ENCODE measurements at regions not wholly inside any gene's neighbourhood (a gene's known extent, or its start where the extent isn't known, plus 50 kb on each side); places are given as distances from the start of the nearest gene placed in this dataset.
"Not testable (repeated sequence)": the region's sequence is repeated elsewhere in the genome, so short reads cannot be mapped to it uniquely, and the experiment has no call there.

DNA sequence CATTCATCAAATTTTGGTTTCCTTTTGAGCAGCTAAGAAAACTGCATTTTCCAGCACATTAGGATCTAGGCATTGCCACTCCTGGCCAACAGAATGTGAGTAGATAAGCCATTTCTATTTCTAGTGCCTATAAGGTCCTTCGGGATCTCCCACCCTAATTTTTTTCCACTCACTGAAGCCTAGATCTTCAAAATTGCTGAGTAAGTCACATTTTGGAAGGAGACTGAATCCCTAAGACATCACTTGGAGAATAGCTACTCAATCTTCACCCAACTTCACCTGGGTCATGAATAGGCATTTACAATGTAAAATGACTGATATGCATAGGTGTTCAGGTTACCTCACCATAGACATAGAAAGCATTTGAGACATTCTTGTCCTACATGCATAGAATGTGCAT, 548.1 kb upstream of the GYPC start:
- H3K27ac ChIP-seq: no peak overlapping the region

DNA sequence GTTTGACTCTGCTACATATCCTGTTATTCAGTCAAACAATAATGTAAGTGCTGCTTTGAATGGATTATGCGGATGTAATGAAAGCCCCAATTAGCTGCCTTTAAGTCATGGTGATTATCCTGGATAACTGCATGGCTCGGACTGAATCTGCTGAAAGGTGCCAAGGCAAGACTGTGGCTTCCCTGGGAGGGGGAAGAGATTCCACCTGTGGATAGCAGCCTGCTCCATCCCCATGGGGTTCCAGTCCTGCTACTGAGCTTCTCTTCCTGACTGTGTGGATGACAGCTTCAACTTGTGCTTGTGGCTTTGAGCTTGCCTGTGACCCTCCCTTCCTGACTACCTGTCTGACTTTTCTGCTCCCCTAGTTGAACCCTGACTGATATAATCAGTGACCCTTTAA, 540.0 kb upstream of the GYPC start:
- H3K27ac ChIP-seq: no peak overlapping the region
- TF ChIP-seq ZFX (IDR thresholded peaks at IDR 0.05; ENCODE audit: borderline replicate concordance): no peak
- TF ChIP-seq, protein P1, sequence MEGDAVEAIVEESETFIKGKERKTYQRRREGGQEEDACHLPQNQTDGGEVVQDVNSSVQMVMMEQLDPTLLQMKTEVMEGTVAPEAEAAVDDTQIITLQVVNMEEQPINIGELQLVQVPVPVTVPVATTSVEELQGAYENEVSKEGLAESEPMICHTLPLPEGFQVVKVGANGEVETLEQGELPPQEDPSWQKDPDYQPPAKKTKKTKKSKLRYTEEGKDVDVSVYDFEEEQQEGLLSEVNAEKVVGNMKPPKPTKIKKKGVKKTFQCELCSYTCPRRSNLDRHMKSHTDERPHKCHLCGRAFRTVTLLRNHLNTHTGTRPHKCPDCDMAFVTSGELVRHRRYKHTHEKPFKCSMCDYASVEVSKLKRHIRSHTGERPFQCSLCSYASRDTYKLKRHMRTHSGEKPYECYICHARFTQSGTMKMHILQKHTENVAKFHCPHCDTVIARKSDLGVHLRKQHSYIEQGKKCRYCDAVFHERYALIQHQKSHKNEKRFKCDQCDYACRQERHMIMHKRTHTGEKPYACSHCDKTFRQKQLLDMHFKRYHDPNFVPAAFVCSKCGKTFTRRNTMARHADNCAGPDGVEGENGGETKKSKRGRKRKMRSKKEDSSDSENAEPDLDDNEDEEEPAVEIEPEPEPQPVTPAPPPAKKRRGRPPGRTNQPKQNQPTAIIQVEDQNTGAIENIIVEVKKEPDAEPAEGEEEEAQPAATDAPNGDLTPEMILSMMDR (IDR thresholded peaks at IDR 0.05): no peak

More for the DNA sequence above, 548.1 kb upstream of the GYPC start:
- TF ChIP-seq, protein P1 (IDR thresholded peaks at IDR 0.05): no peak
- no peak for TF ChIP-seq ZFX (IDR thresholded peaks at IDR 0.05; ENCODE audit: borderline replicate concordance)

DNA sequence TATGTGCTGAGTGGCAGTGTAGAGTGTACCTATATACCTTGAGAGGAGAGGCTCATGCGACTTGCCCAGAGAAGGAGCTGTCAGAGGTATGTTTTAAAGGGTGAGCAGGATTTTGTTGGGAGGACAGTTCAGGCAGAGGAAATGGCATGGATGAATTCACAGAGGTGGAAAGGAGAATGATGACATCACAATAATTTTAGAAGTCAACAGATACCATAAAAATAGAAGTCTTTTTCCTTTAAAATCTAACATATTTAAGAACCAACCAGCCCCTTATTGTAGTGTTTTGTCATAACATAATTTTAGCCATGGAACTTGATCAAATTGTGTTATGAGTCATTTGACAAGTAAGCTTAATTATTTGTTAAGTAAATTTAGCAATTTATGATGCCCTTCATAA, 538.1 kb upstream of the GYPC start:
- no peak for TF ChIP-seq ZFX (IDR thresholded peaks at IDR 0.05; ENCODE audit: borderline replicate concordance)
- TF ChIP-seq, protein P1 (IDR thresholded peaks at IDR 0.05): no peak

DNA sequence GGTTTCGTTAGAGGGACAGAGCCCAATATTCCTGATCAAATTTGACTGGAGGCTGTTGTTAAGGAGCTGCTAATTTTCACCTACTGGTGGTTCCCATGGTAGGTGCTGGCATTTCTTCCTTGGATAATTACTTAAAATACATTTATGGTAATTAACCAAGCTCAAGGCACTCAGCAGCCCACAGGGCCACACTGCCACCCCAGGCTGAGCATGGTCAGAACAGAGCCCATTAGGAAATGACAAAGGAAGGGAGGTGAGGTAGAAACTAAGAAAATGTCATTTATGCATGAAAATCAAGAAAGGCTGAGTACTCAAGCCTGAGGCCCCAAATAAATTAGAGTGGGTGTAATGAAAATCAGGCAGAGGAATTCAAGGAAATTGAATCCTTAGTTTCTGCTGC, 510.2 kb upstream of the GYPC start:
- no peak overlapping the region for H3K27ac ChIP-seq
- no peak for TF ChIP-seq ZFX (IDR thresholded peaks at IDR 0.05; ENCODE audit: borderline replicate concordance)
- TF ChIP-seq, protein P1 (IDR thresholded peaks at IDR 0.05): no peak

More for the DNA sequence above, 538.1 kb upstream of the GYPC start:
- H3K27ac ChIP-seq: no peak overlapping the region

DNA sequence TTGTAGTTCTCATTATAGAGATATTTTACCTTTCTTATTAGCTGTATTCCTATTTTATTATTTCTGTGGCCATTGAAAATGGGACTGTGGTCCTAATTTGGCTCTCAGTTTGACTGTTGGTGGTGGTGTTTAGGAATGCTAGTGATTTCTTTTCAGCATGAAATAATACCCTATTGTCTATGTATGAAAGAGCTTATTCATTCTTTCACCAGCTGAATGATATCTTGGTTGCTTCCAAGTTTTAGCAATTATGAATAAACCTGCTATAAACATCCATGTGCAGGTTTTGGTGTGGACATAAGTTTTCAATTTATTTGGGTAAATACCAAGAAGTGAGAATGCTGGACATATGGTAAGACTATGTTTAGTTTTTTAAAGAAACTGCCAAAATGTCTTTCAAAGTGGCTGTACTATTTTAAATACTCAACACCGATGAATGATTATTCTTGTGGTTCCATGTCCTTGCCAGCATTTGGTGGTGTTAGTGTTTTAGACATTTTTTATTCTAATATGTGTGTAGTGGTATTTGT, 501.6 kb upstream of the GYPC start:
- no peak overlapping the region for H3K27ac ChIP-seq
- no peak for TF ChIP-seq ZFX (IDR thresholded peaks at IDR 0.05; ENCODE audit: borderline replicate concordance)
- TF ChIP-seq, protein P1 (IDR thresholded peaks at IDR 0.05): no peak

DNA sequence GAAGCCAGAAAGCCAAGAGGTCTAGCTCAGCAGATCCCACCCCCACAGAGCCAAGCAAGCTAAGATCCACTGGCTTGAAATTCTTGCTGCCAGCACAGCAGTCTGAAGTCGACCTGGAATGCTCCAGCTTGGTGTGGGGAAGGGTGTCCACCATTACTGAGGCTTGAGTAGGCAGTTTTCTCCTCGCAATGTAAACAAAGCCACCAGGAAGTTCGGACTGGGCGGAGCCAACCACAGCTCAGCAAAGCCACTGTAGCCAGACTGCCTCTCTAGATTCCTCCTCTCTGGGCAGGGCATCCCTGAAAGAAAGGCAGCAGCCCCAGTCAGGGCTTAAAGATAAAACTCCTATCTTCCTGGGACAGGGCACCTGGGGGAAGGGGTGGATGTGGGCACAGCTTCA, 495.0 kb upstream of the GYPC start:
- not testable (repeated sequence) for H3K27ac ChIP-seq

DNA sequence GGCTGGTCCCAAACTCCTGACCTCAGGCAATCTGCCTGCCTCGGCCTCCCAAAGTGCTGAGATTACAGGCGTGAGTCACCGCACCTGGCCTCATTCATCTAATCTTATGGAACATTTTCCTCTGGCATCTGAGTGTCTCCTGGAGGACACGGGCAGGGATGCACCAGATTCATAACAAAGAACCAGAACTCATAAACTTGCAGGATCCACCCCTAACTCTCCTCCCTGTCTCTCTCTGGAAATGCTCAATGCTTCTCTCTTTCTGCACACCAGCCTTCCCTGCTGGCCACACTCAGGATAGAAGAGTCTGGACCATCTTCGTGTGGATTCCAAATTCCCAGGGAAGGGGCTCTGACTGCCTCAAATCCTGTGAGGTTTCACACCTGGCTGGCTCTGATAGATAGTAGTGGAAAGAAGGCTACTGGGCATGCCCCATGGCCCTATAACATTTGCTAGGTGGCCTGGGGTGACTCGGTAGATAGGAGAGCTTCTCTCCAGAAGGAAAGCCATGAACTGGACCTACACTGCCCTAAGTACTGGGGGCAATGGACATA, 483.2 kb upstream of the GYPC start:
- H3K27ac ChIP-seq: no peak overlapping the region
- TF ChIP-seq, protein P1 (IDR thresholded peaks at IDR 0.05): no peak
- TF ChIP-seq ZFX (IDR thresholded peaks at IDR 0.05; ENCODE audit: borderline replicate concordance): no peak

DNA sequence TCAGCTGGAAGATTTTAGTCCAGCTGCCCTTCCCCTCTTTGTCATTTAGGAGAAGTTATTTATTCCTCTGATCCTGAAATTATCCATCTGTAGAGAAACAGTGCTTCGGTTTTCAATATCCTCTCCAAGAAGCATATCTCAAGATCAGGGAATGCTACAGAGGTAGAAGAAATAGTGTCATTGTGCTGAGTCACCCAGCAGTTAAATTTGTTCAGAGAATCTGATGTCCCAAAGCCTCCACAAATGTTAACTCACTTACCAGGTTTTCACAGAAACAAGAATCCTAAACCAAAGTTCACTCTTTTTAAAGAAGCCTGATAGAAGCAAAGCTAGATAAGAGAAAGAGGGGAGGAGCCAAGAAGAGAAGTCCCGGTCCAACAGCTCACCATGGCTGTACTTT, 480.7 kb upstream of the GYPC start:
- H3K27ac ChIP-seq: no peak overlapping the region
- no peak for TF ChIP-seq ZFX (IDR thresholded peaks at IDR 0.05; ENCODE audit: borderline replicate concordance)
- TF ChIP-seq, protein P1 (IDR thresholded peaks at IDR 0.05): no peak

All from 22Rv1 (cell line).